Type B pancreatic cell (in vitro differentiated cells): ENCODE measurements at regions not wholly inside any gene's neighbourhood (a gene's known extent, or its start where the extent isn't known, plus 50 kb on each side); places are given as distances from the start of the nearest gene placed in this dataset.

Experiments
- DNase-seq: peaks from one replicate; pipeline ENCODE4 v3.0.0; 2021; ENCODE audit warnings: mixed read lengths; ENCODE audit not compliant: unreplicated experiment; ENCODE audit errors: extremely low spot score
- H3K27ac Mint-ChIP-seq: 2 replicates; pipeline ENCODE4 v1.8.0; 2021; ENCODE audit warnings: mild to moderate bottlenecking, mixed read lengths
- H3K27me3 Mint-ChIP-seq: 2 replicates; pipeline ENCODE4 v1.8.0; 2021; ENCODE audit warnings: mixed read lengths
- H3K36me3 Mint-ChIP-seq: 2 replicates; pipeline ENCODE4 v1.8.0; 2021; ENCODE audit warnings: mixed read lengths
- H3K4me1 Mint-ChIP-seq: one replicate; pipeline ENCODE4 v1.8.0; 2021; ENCODE audit warnings: mixed read lengths; ENCODE audit not compliant: unreplicated experiment
- H3K4me3 Mint-ChIP-seq: 2 replicates; pipeline ENCODE4 v1.8.0; 2021; ENCODE audit warnings: mild to moderate bottlenecking, mixed read lengths
- H3K9me3 Mint-ChIP-seq: 2 replicates; pipeline ENCODE4 v1.8.0; 2021; ENCODE audit warnings: mixed read lengths
- CTCF ChIP-seq: fragments of 200-600 bp; sonication (generic); conservative IDR thresholded peaks from 2 replicates; pipeline ENCODE4 v1.5.0; 2021; ENCODE audit warnings: antibody characterized with exemption, mild to moderate bottlenecking

- DNase-seq: no peak
- no peak overlapping the region for H3K4me3 Mint-ChIP-seq
- H3K9me3 Mint-ChIP-seq: no peaks in the 10 kb centered on the region
- H3K27me3 Mint-ChIP-seq: no peaks in the 10 kb centered on the region
- no peak for TF ChIP-seq CTCF
- H3K4me1 Mint-ChIP-seq: no peaks in the 10 kb centered on the region
- H3K27ac Mint-ChIP-seq: no peak overlapping the region
- no peaks in the 10 kb centered on the region for H3K36me3 Mint-ChIP-seq
Measured at GRCh38 chr4:79623021-79623870, 215.2 kb upstream of the GK2 start.

GRCh38 chr4:79621061-79621460, 213.0 kb upstream of the GK2 start:
- H3K27me3 Mint-ChIP-seq: no peaks in the 10 kb centered on the region
- H3K36me3 Mint-ChIP-seq: no peaks in the 10 kb centered on the region
- no peaks in the 10 kb centered on the region for H3K9me3 Mint-ChIP-seq
- no peak for DNase-seq
- H3K4me3 Mint-ChIP-seq: no peak overlapping the region
- no peaks in the 10 kb centered on the region for H3K4me1 Mint-ChIP-seq
- H3K27ac Mint-ChIP-seq: no peak overlapping the region
- no peak for TF ChIP-seq CTCF

GRCh38 chr4:79620617-79621016, 212.6 kb upstream of the GK2 start:
- TF ChIP-seq CTCF: no peak
- Mint-ChIP-seq H3K27me3 (no peaks in the 10 kb centered on the region), H3K4me1 (no peaks in the 10 kb centered on the region), H3K9me3 (no peaks in the 10 kb centered on the region), H3K27ac (no peak overlapping the region), H3K36me3 (no peaks in the 10 kb centered on the region), H3K4me3 (no peak overlapping the region)
- no peak for DNase-seq

GRCh38 chr4:79613269-79613935, 205.4 kb upstream of the GK2 start:
- H3K4me3 Mint-ChIP-seq: no peak overlapping the region
- no peak for TF ChIP-seq CTCF
- H3K4me1 Mint-ChIP-seq: no peaks in the 10 kb centered on the region
- H3K27ac Mint-ChIP-seq: no peak overlapping the region
- H3K9me3 Mint-ChIP-seq: no peaks in the 10 kb centered on the region
- no peaks in the 10 kb centered on the region for H3K36me3 Mint-ChIP-seq
- H3K27me3 Mint-ChIP-seq: no peaks in the 10 kb centered on the region
- no peak for DNase-seq

- no peak for TF ChIP-seq CTCF
Measured at GRCh38 chr4:79611026-79611425, 203.0 kb upstream of the GK2 start.

More at GRCh38 chr4:79611026-79611425, 203.0 kb upstream of the GK2 start:
- no peaks in the 10 kb centered on the region for H3K4me1 Mint-ChIP-seq
- no peak overlapping the region for H3K27ac Mint-ChIP-seq
- no peaks in the 10 kb centered on the region for H3K27me3 Mint-ChIP-seq
- H3K9me3 Mint-ChIP-seq: no peaks in the 10 kb centered on the region
- DNase-seq: no peak
- H3K4me3 Mint-ChIP-seq: no peak overlapping the region
- H3K36me3 Mint-ChIP-seq: no peaks in the 10 kb centered on the region
